GM21619 (cell line): ENCODE measurements at regions not wholly inside any gene's neighbourhood (a gene's known extent, or its start where the extent isn't known, plus 50 kb on each side); places are given as distances from the start of the nearest gene placed in this dataset.

Experiments used
- ATAC-seq: cut with Tn5 transposase; IDR thresholded peaks from one replicate; pipeline ENCODE4 v1.9.1; 2021; ENCODE audit not compliant: unreplicated experiment

- no peak for ATAC-seq
These were observed 375.7 kb downstream of the EIPR1 start for GRCh38 chr2:3001615-3002560.

DNA sequence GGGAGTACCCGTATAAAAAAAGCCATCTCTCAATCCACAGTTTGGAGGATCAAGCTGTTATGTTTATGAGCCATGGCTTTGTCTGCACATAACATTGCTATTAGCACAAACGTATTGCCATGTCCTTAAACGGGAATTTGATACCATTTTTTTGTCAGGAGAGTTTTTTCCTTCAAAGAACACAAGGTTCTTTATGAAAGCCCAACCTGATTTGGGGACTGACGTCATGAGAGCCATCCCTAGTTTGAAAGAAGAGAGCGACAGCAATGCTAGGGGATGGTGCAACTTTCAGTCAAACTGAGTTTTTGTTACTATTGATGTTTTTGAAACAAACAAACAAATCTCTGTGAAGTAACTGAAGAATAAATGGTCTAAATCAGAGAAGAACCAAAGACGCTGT lies 376.6 kb downstream of the EIPR1 start:
- no peak for ATAC-seq

GRCh38 chr2:3000125-3000524 lies 377.5 kb downstream of the EIPR1 start:
- no peak for ATAC-seq

DNA sequence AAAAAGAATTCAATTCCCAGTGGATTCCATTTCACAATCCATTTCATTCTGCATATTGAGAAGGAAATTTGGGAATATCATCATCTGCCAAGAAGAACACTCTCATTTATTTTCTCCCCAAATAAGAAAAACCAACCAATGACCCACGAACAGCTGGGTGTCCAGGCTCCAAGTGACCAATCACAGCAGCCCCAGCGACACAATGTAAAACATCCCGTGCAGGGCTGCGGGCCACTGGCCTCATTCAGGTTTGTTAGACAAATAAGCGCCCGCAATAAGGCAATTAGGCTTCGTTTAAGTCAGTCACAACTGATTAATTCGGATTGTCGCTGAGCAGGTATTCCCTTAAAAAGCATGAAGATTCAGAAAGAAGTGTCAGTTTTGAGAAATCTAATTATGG lies 378.6 kb downstream of the EIPR1 start:
- no peak for ATAC-seq

GRCh38 chr2:2993172-2993692 lies 384.4 kb downstream of the EIPR1 start:
- ATAC-seq: no peak

- ATAC-seq: no peak
These were observed 385.0 kb downstream of the EIPR1 start for GRCh38 chr2:2992634-2993033.

DNA sequence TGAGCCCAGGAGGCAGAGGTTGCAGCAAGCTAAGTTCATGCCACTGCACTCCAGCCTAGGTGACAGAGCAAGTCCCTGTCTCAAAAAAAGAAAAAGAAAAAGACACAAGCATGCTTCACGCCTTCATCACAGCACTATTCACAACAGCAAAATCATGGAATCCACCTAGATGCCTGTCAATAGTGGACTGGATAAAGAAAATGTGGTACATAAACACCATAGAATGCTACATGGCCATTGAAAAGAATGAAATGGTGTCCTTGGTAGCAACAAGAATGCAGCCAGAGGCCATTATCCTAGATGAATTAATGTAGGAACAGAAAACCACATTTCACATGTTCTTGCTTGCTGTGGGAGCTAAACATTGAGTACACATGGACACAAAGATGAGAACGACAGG lies 392.6 kb downstream of the EIPR1 start:
- no peak for ATAC-seq

DNA sequence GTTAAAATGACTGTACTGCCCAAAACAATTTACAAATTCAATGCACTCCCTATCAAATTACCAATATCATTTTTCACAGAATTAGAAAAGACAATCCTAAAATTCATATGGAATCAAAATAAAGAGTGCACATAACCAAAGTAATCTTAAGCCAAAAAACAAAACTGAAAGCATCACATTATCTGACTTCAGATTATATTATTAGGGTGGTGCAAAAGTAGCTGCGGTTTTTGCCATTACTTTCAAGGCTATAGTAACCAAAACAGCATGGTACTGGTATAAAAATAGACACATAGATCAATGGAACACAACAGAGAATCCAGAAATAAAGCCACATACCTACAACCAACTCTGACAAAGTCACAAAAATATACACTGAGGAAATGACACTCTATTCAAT lies 396.6 kb downstream of the EIPR1 start:
- ATAC-seq: no peak

GRCh38 chr2:2974982-2975381 lies 402.6 kb downstream of the EIPR1 start:
- ATAC-seq: no peak

GRCh38 chr2:2960441-2961133 lies 417.0 kb downstream of the EIPR1 start:
- ATAC-seq: no peak

DNA sequence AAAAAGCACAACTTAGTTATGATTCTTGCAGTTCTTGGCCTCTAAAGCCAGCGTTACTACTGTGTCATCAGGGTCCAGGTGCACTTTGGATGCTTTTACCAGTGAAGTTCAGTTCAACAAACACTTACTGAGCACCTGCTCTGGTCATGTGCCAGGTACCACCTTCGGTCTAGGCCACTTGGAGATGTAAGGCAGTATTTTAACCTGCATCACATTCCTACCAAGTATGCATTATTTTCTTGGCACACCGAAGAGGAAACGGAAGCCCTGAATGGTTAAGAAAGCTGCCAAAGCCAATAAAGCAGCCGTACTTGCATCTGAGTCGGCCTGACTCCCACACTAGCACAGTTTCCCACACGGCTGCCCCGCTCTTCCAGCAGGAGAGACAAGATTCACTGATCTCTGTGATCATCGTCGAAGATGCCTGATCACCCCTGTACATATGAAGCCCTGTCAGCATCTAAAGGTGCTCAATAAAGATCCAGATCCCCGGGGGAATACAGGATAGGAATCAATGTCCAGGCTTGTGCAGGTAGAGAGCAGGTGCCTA lies 427.1 kb downstream of the EIPR1 start:
- no peak for ATAC-seq

DNA sequence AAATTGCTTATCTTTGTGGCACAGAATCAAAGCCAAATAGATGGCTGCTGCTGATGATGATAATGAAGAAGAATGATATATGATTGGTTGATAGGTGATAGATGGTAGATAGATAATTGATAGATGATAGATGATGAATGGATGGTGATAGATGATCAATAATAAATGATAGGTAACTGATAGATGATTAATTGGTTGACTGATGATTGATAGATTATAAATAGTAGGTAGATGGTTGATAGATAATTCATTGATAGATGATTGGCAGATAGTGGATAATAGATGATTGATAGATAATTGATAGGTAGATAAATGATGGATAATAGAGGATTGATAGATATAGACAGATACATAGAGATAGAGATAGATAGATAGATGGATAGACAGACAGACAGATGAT lies 430.2 kb downstream of the EIPR1 start:
- no peak for ATAC-seq

GRCh38 chr2:2942906-2943305 lies 434.7 kb downstream of the EIPR1 start:
- no peak for ATAC-seq

GRCh38 chr2:2942225-2942624 lies 435.4 kb downstream of the EIPR1 start:
- no peak for ATAC-seq

GRCh38 chr2:2941205-2941604 lies 436.4 kb downstream of the EIPR1 start:
- ATAC-seq: no peak

DNA sequence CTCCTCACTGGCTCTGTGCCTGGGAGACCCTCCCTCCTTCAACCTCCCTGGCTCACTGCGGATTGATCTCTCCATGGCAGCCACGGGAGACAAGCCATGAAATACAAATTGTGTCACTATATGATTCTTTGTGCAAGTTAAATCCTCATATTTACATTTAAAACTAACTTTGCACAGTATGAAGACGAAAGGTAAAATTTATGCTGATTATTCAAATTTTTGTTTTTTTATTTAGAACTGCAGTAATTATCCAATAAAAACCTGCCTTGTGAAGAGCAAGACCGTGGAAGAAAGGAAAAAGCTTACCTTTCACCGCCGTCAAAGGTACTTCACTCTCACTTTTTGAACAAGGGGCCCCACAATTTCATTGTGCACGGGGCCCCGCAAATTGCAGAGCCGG lies 436.9 kb downstream of the EIPR1 start:
- no peak for ATAC-seq

DNA sequence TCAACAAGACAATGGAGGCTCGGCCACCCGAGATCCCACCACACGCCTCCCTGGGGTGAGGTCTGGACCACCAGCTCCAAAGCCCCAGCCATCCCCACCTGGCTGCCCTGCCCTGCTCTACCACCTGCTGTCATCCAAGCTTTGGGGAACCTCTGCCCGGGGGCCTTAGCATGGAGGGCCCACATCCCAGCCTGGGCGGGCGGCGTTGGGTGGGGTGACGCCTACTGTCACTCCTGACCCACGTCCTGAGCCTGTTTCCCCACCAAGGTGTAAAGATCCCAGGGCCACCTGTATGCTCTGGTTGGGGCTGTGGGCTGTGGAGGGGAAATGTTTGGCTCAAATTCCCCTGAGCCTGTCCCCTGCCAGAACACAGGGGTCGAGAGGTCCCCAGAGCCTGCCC lies 437.6 kb downstream of the EIPR1 start:
- no peak for ATAC-seq

DNA sequence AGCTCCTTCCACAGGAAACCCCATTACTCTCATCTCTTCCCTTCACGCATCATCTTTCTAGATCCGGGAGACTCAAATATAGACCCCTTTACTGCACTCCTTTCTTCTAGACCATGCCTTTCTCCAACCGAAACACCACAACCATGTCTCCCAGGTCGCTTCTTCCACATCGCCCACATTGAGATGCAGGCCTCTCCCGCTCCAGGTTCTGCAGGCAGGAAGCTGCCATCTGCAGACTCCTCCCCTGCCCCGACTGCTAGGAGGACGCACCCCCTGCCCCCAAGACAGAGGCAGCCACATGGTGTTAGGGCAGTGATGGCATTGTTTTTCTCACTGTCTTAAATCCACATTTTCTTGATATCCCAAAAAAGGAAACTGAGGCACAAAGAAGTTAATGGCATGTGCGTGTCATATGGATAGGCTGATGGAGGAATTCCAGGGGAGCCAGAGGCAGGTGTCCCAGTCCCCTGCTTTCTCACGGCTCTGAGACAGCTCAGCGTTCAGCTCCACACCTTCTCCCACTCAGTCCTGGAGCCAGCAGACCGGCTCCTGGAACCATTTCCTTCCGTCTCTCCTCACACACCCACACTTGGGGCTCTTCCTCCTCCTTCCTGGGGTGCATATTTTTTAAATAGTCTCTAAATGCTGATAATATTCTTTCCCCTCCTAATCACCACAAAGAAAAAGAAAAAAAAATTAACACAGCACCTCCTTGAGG lies 438.4 kb downstream of the EIPR1 start:
- ATAC-seq: no peak

GRCh38 chr2:2938481-2938880 lies 439.1 kb downstream of the EIPR1 start:
- no peak for ATAC-seq

DNA sequence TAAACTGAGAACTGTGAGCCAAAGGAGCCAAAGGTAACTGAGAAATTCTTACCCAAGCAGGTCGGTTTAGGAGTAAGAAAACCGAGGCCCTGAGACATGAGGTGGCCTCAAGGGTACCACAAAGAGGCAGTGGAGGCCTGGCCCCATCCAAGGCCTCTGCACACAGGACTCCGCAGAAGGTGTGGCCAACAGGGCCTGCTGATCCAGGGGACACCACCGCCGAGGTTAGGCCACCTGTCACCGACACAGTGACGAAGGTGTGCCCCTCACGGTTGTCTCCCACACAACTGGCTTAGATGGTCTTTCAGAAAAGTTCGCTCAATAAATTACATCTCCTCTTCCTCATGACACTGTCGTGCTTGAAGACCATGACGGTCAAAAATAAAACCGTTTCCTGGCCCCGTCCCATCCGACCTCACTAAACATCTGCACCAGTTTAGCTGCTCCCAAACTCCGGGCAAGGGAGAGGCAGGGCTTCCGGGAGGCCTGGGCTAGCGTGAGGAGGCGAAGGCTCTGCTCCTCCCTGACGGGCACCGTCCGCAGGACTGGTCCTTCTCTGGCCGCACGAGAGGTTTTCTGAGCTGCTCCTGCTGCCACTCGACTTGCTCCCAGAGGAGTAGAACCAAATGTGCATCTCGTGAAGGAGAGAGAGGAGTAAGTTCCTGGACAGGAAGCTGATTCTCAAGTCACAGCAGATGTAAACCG lies 442.0 kb downstream of the EIPR1 start:
- ATAC-seq: no peak

DNA sequence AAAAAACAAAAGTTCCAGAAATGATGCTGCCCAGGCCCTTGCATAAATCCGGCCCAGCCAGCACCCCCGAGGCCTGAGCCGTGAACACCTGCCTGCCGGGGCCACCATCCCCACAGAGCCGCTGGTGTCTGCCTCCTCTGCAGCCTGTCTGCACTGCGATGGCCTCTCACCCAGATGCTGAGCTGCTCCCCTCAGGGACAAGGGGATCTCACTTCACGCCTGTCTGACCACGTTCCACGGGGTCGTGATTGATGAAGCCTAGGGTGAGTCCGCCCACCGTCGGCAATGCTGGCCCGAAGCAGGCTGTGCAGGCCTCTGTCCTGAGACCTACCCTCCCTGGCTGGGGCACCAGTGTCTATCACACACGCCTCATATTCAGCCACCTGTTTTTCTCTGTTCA lies 444.2 kb downstream of the EIPR1 start:
- ATAC-seq: no peak
